T-helper 17 cell (primary cell): ENCODE measurements at regions not wholly inside any gene's neighbourhood (a gene's known extent, or its start where the extent isn't known, plus 50 kb on each side); places are given as distances from the start of the nearest gene placed in this dataset.
"Not testable (repeated sequence)": the region's sequence is repeated elsewhere in the genome, so short reads cannot be mapped to it uniquely, and the experiment has no call there.

Source experiments
- ATAC-seq: fragments of 150-1000 bp; cut with Tn5 transposase; 2 replicates; pipeline ENCODE4 v1.10.0; 2021; ENCODE audit warnings: mild to moderate bottlenecking, moderate library complexity
- DNase-seq, 3 donors: peaks; one replicate each; pipeline versions ENCODE4 v3.0.0 to v3.0.0-alpha.2; 2020 to 2021
- H3K9me3 ChIP-seq: one replicate; pipeline ENCODE4 v1.7.0; 2013; ENCODE audit warnings: low read length, mild to moderate bottlenecking; ENCODE audit not compliant: control insufficient read depth, poor library complexity, severe bottlenecking
- H3K27ac Mint-ChIP-seq: one replicate; pipeline ENCODE4 v1.8.0; 2022; ENCODE audit warnings: mild to moderate bottlenecking, moderate library complexity, mixed read lengths
- H3K27me3 Mint-ChIP-seq: one replicate; pipeline ENCODE4 v1.8.0; 2022; ENCODE audit warnings: mixed read lengths
- H3K36me3 Mint-ChIP-seq: one replicate; pipeline ENCODE4 v1.8.0; 2022; ENCODE audit warnings: low read depth, mixed read lengths
- H3K4me1 Mint-ChIP-seq: one replicate; pipeline ENCODE4 v1.8.0; 2022; ENCODE audit warnings: mild to moderate bottlenecking, mixed read lengths
- H3K4me3 Mint-ChIP-seq: one replicate; pipeline ENCODE4 v1.8.0; 2022; ENCODE audit warnings: mild to moderate bottlenecking, moderate library complexity, mixed read lengths

- DNase-seq (no peak), ATAC-seq (no peak)
- no peak overlapping the region for H3K27ac Mint-ChIP-seq
- H3K36me3 Mint-ChIP-seq: no peaks in the 10 kb centered on the region
- H3K9me3 ChIP-seq: no peaks in the 10 kb centered on the region
- no peak overlapping the region for H3K4me3 Mint-ChIP-seq
- H3K4me1 Mint-ChIP-seq: no peaks in the 10 kb centered on the region
- H3K27me3 Mint-ChIP-seq: no peaks in the 10 kb centered on the region
Measured at GRCh38 chr9:95696701-95697100, 178.8 kb upstream of the ERCC6L2 start.

- H3K9me3 ChIP-seq: no peaks in the 10 kb centered on the region
- peaks cover 4% of the 10 kb centered on the region for H3K27me3 Mint-ChIP-seq
- ATAC-seq (no peak), DNase-seq (no peak)
- H3K4me1 Mint-ChIP-seq: no peaks in the 10 kb centered on the region
- no peak overlapping the region for H3K4me3 Mint-ChIP-seq
- no peaks in the 10 kb centered on the region for H3K36me3 Mint-ChIP-seq
- no peak overlapping the region for H3K27ac Mint-ChIP-seq
Measured at GRCh38 chr9:95691435-95691834, 174.7 kb upstream of the PTCH1 start.

GRCh38 chr9:95689669-95690068 lies 172.9 kb upstream of the PTCH1 start:
- H3K27ac Mint-ChIP-seq: peak overlapping the region; percentile 8
- H3K36me3 Mint-ChIP-seq: no peaks in the 10 kb centered on the region
- H3K4me3 Mint-ChIP-seq: no peak overlapping the region
- ATAC-seq (no peak), DNase-seq (no peak)
- H3K9me3 ChIP-seq: no peaks in the 10 kb centered on the region
- peaks cover 5% of the 10 kb centered on the region for H3K27me3 Mint-ChIP-seq
- no peaks in the 10 kb centered on the region for H3K4me1 Mint-ChIP-seq

GRCh38 chr9:95684516-95684915 lies 167.7 kb upstream of the PTCH1 start:
- ATAC-seq (no peak), DNase-seq (no peak)
- Mint-ChIP-seq H3K27ac (no peak overlapping the region), H3K27me3 (peaks cover 9% of the 10 kb centered on the region), H3K4me1 (peaks cover 6% of the 10 kb centered on the region), H3K36me3 (no peaks in the 10 kb centered on the region), H3K4me3 (no peak overlapping the region)
- no peaks in the 10 kb centered on the region for H3K9me3 ChIP-seq

GRCh38 chr9:95680306-95680705 lies 163.5 kb upstream of the PTCH1 start:
- H3K36me3 Mint-ChIP-seq, H3K4me3 Mint-ChIP-seq, H3K4me1 Mint-ChIP-seq, ATAC-seq, H3K9me3 ChIP-seq, DNase-seq, H3K27ac Mint-ChIP-seq: not testable (repeated sequence)
- peaks cover 11% of the 10 kb centered on the region for H3K27me3 Mint-ChIP-seq

DNA sequence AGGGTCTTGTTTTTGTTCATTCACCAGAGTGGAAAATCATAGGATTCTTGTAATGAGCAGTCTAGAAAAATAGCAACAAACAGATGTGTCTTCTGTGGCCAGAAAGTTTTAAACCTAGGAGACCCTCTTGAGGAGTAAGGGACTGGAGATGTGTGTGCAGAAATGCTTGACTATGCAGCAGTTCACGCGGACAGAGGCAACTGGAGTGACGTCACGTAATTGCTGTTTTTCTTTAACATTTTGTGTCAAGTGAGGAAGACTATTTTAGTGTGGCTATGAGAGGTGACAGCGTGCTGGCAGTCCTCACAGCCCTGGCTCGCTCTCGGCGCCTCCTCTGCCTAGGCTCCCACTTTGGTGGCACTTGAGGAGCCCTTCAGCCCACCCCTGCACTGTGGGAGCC lies 163.1 kb upstream of the PTCH1 start:
- ATAC-seq: no peak
- H3K36me3 Mint-ChIP-seq: no peaks in the 10 kb centered on the region
- H3K27ac Mint-ChIP-seq: no peak overlapping the region
- H3K9me3 ChIP-seq: no peaks in the 10 kb centered on the region
- DNase-seq: no peak
- H3K4me3 Mint-ChIP-seq: no peak overlapping the region
- peaks cover 6% of the 10 kb centered on the region for H3K4me1 Mint-ChIP-seq
- peaks cover 16% of the 10 kb centered on the region for H3K27me3 Mint-ChIP-seq

GRCh38 chr9:95678759-95679158 lies 162.0 kb upstream of the PTCH1 start:
- peaks cover 18% of the 10 kb centered on the region for H3K27me3 Mint-ChIP-seq

GRCh38 chr9:95670122-95670521 lies 153.4 kb upstream of the PTCH1 start:
- Mint-ChIP-seq H3K27me3 (peaks cover 46% of the 10 kb centered on the region), H3K4me3 (no peak overlapping the region), H3K4me1 (no peaks in the 10 kb centered on the region), H3K27ac (no peak overlapping the region), H3K36me3 (no peaks in the 10 kb centered on the region)
- DNase-seq (no peak), ATAC-seq (no peak)
- no peaks in the 10 kb centered on the region for H3K9me3 ChIP-seq

More at GRCh38 chr9:95678759-95679158, 162.0 kb upstream of the PTCH1 start:
- Mint-ChIP-seq H3K4me1 (peaks cover 6% of the 10 kb centered on the region), H3K27ac (no peak overlapping the region), H3K36me3 (no peaks in the 10 kb centered on the region), H3K4me3 (no peak overlapping the region)
- no peak for DNase-seq
- no peak for ATAC-seq
- no peaks in the 10 kb centered on the region for H3K9me3 ChIP-seq

DNA sequence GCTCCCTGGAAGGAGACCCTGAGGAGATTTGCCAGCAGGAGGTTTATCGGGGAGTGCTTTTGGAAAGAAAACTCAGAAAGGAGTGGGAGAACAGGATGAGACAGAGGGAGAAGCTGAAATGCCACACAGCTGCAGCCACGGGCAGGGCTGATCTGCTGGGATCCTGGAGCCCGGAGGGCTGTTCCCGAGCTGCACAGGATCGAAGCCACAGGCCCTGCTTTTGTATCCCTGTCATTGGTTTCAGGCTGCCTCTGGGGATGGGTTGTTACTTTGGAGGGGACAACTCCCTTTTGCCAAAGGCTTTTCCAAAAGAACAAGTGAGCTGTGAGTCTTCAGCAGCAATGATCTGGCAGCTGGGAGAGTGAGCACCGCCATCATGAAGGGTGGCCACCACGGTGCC lies 152.5 kb upstream of the PTCH1 start:
- ATAC-seq (no peak), DNase-seq (no peak)
- no peaks in the 10 kb centered on the region for H3K9me3 ChIP-seq
- no peak overlapping the region for H3K27ac Mint-ChIP-seq
- H3K4me3 Mint-ChIP-seq: no peak overlapping the region
- H3K27me3 Mint-ChIP-seq: peaks cover 41% of the 10 kb centered on the region
- H3K36me3 Mint-ChIP-seq: no peaks in the 10 kb centered on the region
- H3K4me1 Mint-ChIP-seq: no peaks in the 10 kb centered on the region

GRCh38 chr9:95667789-95668188 lies 151.0 kb upstream of the PTCH1 start:
- Mint-ChIP-seq H3K4me3 (no peak overlapping the region), H3K27ac (no peak overlapping the region), H3K4me1 (no peaks in the 10 kb centered on the region), H3K36me3 (no peaks in the 10 kb centered on the region), H3K27me3 (peaks cover 41% of the 10 kb centered on the region)
- DNase-seq (no peak), ATAC-seq (no peak)
- no peaks in the 10 kb centered on the region for H3K9me3 ChIP-seq

GRCh38 chr9:95666785-95667155 lies 150.0 kb upstream of the PTCH1 start:
- H3K36me3 Mint-ChIP-seq: no peaks in the 10 kb centered on the region

DNA sequence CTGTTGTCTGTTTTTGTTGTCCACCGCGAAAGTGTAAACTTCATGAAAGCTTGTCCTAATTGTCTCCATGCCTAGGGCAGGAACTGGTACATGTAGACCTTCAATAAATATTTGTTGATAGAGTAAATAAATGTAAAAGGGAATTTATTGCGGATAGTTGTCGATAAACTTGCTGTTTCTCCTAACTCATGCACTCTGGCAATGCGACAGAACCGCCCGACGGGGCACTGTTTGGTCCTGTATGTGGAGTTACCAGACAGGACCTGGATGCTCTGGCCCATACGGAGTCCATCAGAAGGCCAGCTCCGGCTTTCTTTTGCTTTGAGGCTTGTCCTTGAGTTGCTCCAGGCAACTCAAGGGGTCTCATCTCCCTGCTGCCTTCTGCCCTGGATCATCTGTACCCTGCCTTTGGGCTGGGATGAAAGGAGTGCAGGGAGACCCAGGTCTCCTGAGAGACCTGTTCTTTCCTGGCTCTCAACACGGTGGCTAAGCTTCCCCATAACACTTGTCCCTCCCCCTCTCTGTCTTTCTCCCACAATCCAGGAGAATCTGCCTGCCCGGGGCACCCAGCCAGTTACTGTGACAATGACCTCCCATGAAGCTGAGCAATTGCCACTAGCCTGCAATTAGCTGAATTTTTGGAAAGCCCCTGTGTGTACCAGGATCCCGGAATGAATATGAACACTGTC lies 149.5 kb upstream of the PTCH1 start:
- Mint-ChIP-seq H3K27me3 (peaks cover 41% of the 10 kb centered on the region), H3K4me1 (no peaks in the 10 kb centered on the region), H3K4me3 (no peak overlapping the region), H3K27ac (no peak overlapping the region), H3K36me3 (no peaks in the 10 kb centered on the region)
- ATAC-seq (no peak), DNase-seq (no peak)
- no peaks in the 10 kb centered on the region for H3K9me3 ChIP-seq

More at GRCh38 chr9:95666785-95667155, 150.0 kb upstream of the PTCH1 start:
- H3K4me1 Mint-ChIP-seq: no peaks in the 10 kb centered on the region
- no peak for ATAC-seq
- H3K27ac Mint-ChIP-seq: no peak overlapping the region
- H3K27me3 Mint-ChIP-seq: peaks cover 41% of the 10 kb centered on the region
- H3K4me3 Mint-ChIP-seq: no peak overlapping the region
- H3K9me3 ChIP-seq: no peaks in the 10 kb centered on the region
- DNase-seq: no peak

DNA sequence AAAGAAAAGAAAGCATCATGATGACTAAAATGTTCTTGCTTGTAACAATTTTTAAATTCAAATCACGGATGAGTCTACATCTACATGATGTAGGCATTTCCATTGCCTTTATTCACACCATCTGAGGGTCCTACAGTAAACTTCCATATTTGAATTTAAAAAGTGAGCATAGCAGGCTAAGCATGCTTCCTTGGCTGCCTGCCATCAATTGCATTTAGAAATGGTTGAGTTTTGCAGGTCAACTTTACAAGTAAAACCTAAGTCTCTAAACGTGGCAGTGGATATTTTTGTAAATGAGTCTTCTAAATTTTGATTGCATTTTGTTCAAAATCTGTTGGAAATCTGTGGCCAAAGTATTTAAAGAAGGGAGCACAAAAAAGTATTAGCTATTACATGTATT lies 136.5 kb upstream of the PTCH1 start:
- DNase-seq: no peak
- no peak for ATAC-seq
- H3K4me3 Mint-ChIP-seq: no peak overlapping the region
- peaks cover 1% of the 10 kb centered on the region for H3K36me3 Mint-ChIP-seq
- peaks cover 2% of the 10 kb centered on the region for H3K4me1 Mint-ChIP-seq
- no peaks in the 10 kb centered on the region for H3K9me3 ChIP-seq
- no peak overlapping the region for H3K27ac Mint-ChIP-seq
- peaks cover 6% of the 10 kb centered on the region for H3K27me3 Mint-ChIP-seq

GRCh38 chr9:95650720-95651119 lies 133.9 kb upstream of the PTCH1 start:
- Mint-ChIP-seq H3K4me3 (no peak overlapping the region), H3K27me3 (peaks cover 6% of the 10 kb centered on the region), H3K27ac (no peak overlapping the region), H3K4me1 (peaks cover 2% of the 10 kb centered on the region), H3K36me3 (no peaks in the 10 kb centered on the region)
- DNase-seq (no peak), ATAC-seq (no peak)
- H3K9me3 ChIP-seq: no peaks in the 10 kb centered on the region
